ENCODE measurements at regions not wholly inside any gene's neighbourhood (a gene's known extent, or its start where the extent isn't known, plus 50 kb on each side); places are given as distances from the start of the nearest gene placed in this dataset.

- Histone ChIP-seq H3K4me1 (no peaks in the 10 kb centered on the region), H3K4me3 (no peak overlapping the region)
Observed at GRCh38 chr4:169342906-169343564, 72.3 kb upstream of the SH3RF1 start.

GRCh38 chr4:169342159-169342860 is 71.6 kb upstream of the SH3RF1 start:
- no peaks in the 10 kb centered on the region for H3K27me3 ChIP-seq
- H3K9me3 ChIP-seq = no peaks in the 10 kb centered on the region
- TF ChIP-seq POLR2AphosphoS5 (IDR thresholded peaks at IDR 0.05) (no peak), POLR2A (IDR thresholded peaks at IDR 0.05) (no peak), CTCF (IDR thresholded peaks at IDR 0.05) (no peak), EP300 (IDR thresholded peaks at IDR 0.05) (no peak)
- WGBS = 71% methylated on average over 3 of the region's 3 CpGs
- no peak overlapping the region for H3K4me3 ChIP-seq
- no peak for DNase-seq (ENCODE audit: low spot score in 2 of 2)
- H3K36me3 ChIP-seq = no peaks in the 10 kb centered on the region
- no peak overlapping the region for H3K27ac ChIP-seq
- H3K4me1 ChIP-seq = no peaks in the 10 kb centered on the region

More at GRCh38 chr4:169342906-169343564, 72.3 kb upstream of the SH3RF1 start:
- Histone ChIP-seq H3K36me3 (no peaks in the 10 kb centered on the region), H3K27me3 (no peaks in the 10 kb centered on the region), H3K9me3 (no peaks in the 10 kb centered on the region), H3K27ac (no peak overlapping the region)
- TF ChIP-seq POLR2AphosphoS5 (IDR thresholded peaks at IDR 0.05) = no peak
- no peak for TF ChIP-seq POLR2A (IDR thresholded peaks at IDR 0.05)
- no peak for TF ChIP-seq CTCF (IDR thresholded peaks at IDR 0.05)
- TF ChIP-seq EP300 (IDR thresholded peaks at IDR 0.05) = no peak
- no peak for DNase-seq (ENCODE audit: low spot score in 2 of 2)

- H3K36me3 ChIP-seq = no peaks in the 10 kb centered on the region
- TF ChIP-seq POLR2AphosphoS5 (IDR thresholded peaks at IDR 0.05) (no peak), POLR2A (IDR thresholded peaks at IDR 0.05) (no peak), CTCF (IDR thresholded peaks at IDR 0.05) (no peak), EP300 (IDR thresholded peaks at IDR 0.05) (no peak)
- no peaks in the 10 kb centered on the region for H3K9me3 ChIP-seq
- no peak overlapping the region for H3K4me3 ChIP-seq
- no peaks in the 10 kb centered on the region for H3K4me1 ChIP-seq
- DNase-seq (ENCODE audit: low spot score in 2 of 2) = no peak
- H3K27me3 ChIP-seq = no peaks in the 10 kb centered on the region
- no peak overlapping the region for H3K27ac ChIP-seq
- 94% methylated on average over 3 of the region's 4 CpGs for WGBS
Observed at GRCh38 chr4:169341490-169341889, 70.7 kb upstream of the SH3RF1 start.

- 80% methylated on average over 3 of the region's 3 CpGs for WGBS
Observed at GRCh38 chr4:169340834-169341233, 70.1 kb upstream of the SH3RF1 start.

More at GRCh38 chr4:169340834-169341233, 70.1 kb upstream of the SH3RF1 start:
- no peaks in the 10 kb centered on the region for H3K36me3 ChIP-seq
- H3K4me1 ChIP-seq = no peaks in the 10 kb centered on the region
- no peaks in the 10 kb centered on the region for H3K27me3 ChIP-seq
- no peaks in the 10 kb centered on the region for H3K9me3 ChIP-seq
- DNase-seq (ENCODE audit: low spot score in 2 of 2) = no peak
- H3K4me3 ChIP-seq = no peak overlapping the region
- no peak overlapping the region for H3K27ac ChIP-seq
- no peak for TF ChIP-seq POLR2A (IDR thresholded peaks at IDR 0.05)
- no peak for TF ChIP-seq POLR2AphosphoS5 (IDR thresholded peaks at IDR 0.05)
- no peak for TF ChIP-seq CTCF (IDR thresholded peaks at IDR 0.05)
- TF ChIP-seq EP300 (IDR thresholded peaks at IDR 0.05) = no peak
